PC-3 (cell line): ENCODE measurements at regions not wholly inside any gene's neighbourhood (a gene's known extent, or its start where the extent isn't known, plus 50 kb on each side); places are given as distances from the start of the nearest gene placed in this dataset.

ENCODE experiments used
- ATAC-seq: fragments of 200-7000 bp; cut with Tn5 transposase; 2 replicates; pipeline ENCODE4 v1.9.1; 2020; ENCODE audit warnings: mild to moderate bottlenecking, moderate library complexity
- BruUV-seq: library from RNA; stranded (reverse); fragments of 400-500 nt; replicated peaks from 2 replicates; lab custom pipeline; 2021; lab: Mats Ljungman, UMichigan
- CTCF ChIA-PET: fragments of 300-600 bp; sonication (Branson Sonifier 250); formaldehyde crosslinking; loops from one replicate; lab custom pipeline; 2022; ENCODE audit warnings: antibody characterized with exemption; lab: Charles Lee
- POLR2A ChIA-PET: fragments of 300-600 bp; sonication (Branson Sonifier 250); formaldehyde crosslinking; loops from one replicate; lab custom pipeline; 2022; ENCODE audit warnings: antibody characterized with exemption; ENCODE audit not compliant: unreplicated experiment; lab: Charles Lee
- DNase-seq: peaks from one replicate; pipeline ENCODE4 v3.0.0-alpha.2; 2015
- H2AFZ ChIP-seq: fragments of 300-600 bp; sonication (generic); 2 replicates; pipeline ENCODE4 v1.6.0; 2016; ENCODE audit warnings: antibody characterized with exemption, low read length
- H3F3A ChIP-seq: fragments of 300-600 bp; sonication (generic); one replicate; pipeline ENCODE4 v1.6.0; 2017; ENCODE audit warnings: antibody characterized with exemption, low read length, control low read depth, mild to moderate bottlenecking; ENCODE audit not compliant: unreplicated experiment
- H3K27ac ChIP-seq: fragments of 300-600 bp; sonication (generic); 2 replicates; pipeline ENCODE4 v1.5.1; 2016; ENCODE audit warnings: mild to moderate bottlenecking, low read length
- H3K27me3 ChIP-seq: fragments of 300-600 bp; sonication (generic); 2 replicates; pipeline ENCODE4 v1.6.1; 2016; ENCODE audit warnings: low read length, mixed read lengths
- H3K36me3 ChIP-seq: fragments of 300-600 bp; sonication (generic); 2 replicates; pipeline ENCODE4 v1.6.1; 2016; ENCODE audit warnings: low read depth, mixed run types, low read length, mixed read lengths
- H3K4me1 ChIP-seq: fragments of 300-600 bp; sonication (generic); 2 replicates; pipeline ENCODE4 v1.5.1; 2016; ENCODE audit warnings: low read length; ENCODE audit not compliant: insufficient read depth
- H3K4me2 ChIP-seq: fragments of 300-600 bp; sonication (generic); 2 replicates; pipeline ENCODE4 v1.6.0; 2016; ENCODE audit warnings: low read length
- H3K4me3 ChIP-seq: fragments of 300-600 bp; sonication (generic); 2 replicates; pipeline ENCODE4 v1.5.1; 2016; ENCODE audit warnings: mild to moderate bottlenecking, low read length, mixed read lengths
- H3K79me2 ChIP-seq: fragments of 300-600 bp; sonication (generic); 2 replicates; pipeline ENCODE4 v1.6.1; 2017; ENCODE audit warnings: low read length, mixed read lengths
- H3K9ac ChIP-seq: fragments of 300-600 bp; sonication (generic); 2 replicates; pipeline ENCODE4 v1.6.0; 2016; ENCODE audit warnings: mild to moderate bottlenecking, low read length
- H3K9me2 ChIP-seq: fragments of 300-600 bp; sonication (generic); replicated peaks from 2 replicates; pipeline ENCODE4 v1.6.1; 2016; ENCODE audit warnings: mixed run types, low read length, mixed read lengths
- H3K9me3 ChIP-seq: fragments of 300-600 bp; sonication (generic); 2 replicates; pipeline ENCODE4 v1.6.1; 2016; ENCODE audit warnings: low read length, mixed read lengths
- H4K20me1 ChIP-seq: fragments of 300-600 bp; sonication (generic); 2 replicates; pipeline ENCODE4 v1.6.1; 2016; ENCODE audit warnings: low read length, mixed read lengths
- CTCF ChIP-seq: fragments of 300-600 bp; sonication (generic); conservative IDR thresholded peaks from 2 replicates; pipeline ENCODE4 v1.5.1; 2017; ENCODE audit warnings: antibody characterized with exemption, low read depth, mild to moderate bottlenecking, low read length
- EZH2 ChIP-seq: fragments of 300-600 bp; sonication (generic); IDR thresholded peaks from one replicate; pipeline ENCODE4 v1.6.1; 2017; ENCODE audit warnings: antibody characterized with exemption, mild to moderate bottlenecking, low read length; ENCODE audit not compliant: unreplicated experiment
- EZH2phosphoT487 ChIP-seq: fragments of 300-600 bp; sonication (generic); IDR thresholded peaks from 2 replicates; pipeline ENCODE4 v1.6.1; 2018; ENCODE audit warnings: mild to moderate bottlenecking, antibody characterized with exemption, low read length, borderline replicate concordance
- intact Hi-C: fragments of 100-400 bp; cut with micrococcal nuclease; formaldehyde crosslinking; loops from 2 replicates; pipeline ENCODE4 v1.9.0; 2023

- no peaks in the 10 kb centered on the region for H3K9me3 ChIP-seq
- intact Hi-C loops: no loop called here
- no peaks in the 10 kb centered on the region for H3K36me3 ChIP-seq
- H3K79me2 ChIP-seq: no peaks in the 10 kb centered on the region
- no peak overlapping the region for H3K27ac ChIP-seq
- BruUV-seq: no TSS peak
- DNase-seq (no peak), ATAC-seq (no peak)
- ChIA-PET POLR2A (no interaction called here), CTCF (no interaction called here)
- H3F3A ChIP-seq: no peaks in the 10 kb centered on the region
- TF ChIP-seq EZH2phosphoT487 (no peak), CTCF (no peak), EZH2 (no peak)
- no peak overlapping the region for H2AFZ ChIP-seq
- no peak overlapping the region for H3K9ac ChIP-seq
- H4K20me1 ChIP-seq: no peaks in the 10 kb centered on the region
- peaks cover 15% of the 10 kb centered on the region; the same call in 1 of the 2 replicates for H3K27me3 ChIP-seq
- H3K4me1 ChIP-seq: no peaks in the 10 kb centered on the region
- H3K9me2 ChIP-seq: no peaks in the 10 kb centered on the region
- no peak overlapping the region for H3K4me3 ChIP-seq
- H3K4me2 ChIP-seq: no peak overlapping the region
These were observed 376.5 kb downstream of the HNRNPD start for GRCh38 chr4:81997313-81997712.

- DNase-seq: no peak
- Histone ChIP-seq H3K9me3 (no peaks in the 10 kb centered on the region), H3K4me1 (no peaks in the 10 kb centered on the region), H3K9ac (no peak overlapping the region), H3K36me3 (no peaks in the 10 kb centered on the region), H3K4me2 (no peak overlapping the region), H3K4me3 (no peak overlapping the region), H3F3A (no peaks in the 10 kb centered on the region), H2AFZ (no peak overlapping the region), H3K9me2 (no peaks in the 10 kb centered on the region), H3K79me2 (no peaks in the 10 kb centered on the region), H4K20me1 (no peaks in the 10 kb centered on the region), H3K27ac (no peak overlapping the region), H3K27me3 (peaks cover 29% of the 10 kb centered on the region)
- intact Hi-C loops: no loop called here
- POLR2A ChIA-PET: no interaction called here
- TF ChIP-seq EZH2 (no peak), CTCF (no peak), EZH2phosphoT487 (no peak)
- CTCF ChIA-PET: no interaction called here
- ATAC-seq: no peak
- BruUV-seq: no TSS peak
These were observed 382.9 kb downstream of the HNRNPD start for GRCh38 chr4:81990898-81991297.

GRCh38 chr4:81990211-81990610, 383.6 kb downstream of the HNRNPD start:
- no peak for DNase-seq
- POLR2A ChIA-PET: no interaction called here
- Histone ChIP-seq H3K4me3 (no peak overlapping the region), H3K36me3 (no peaks in the 10 kb centered on the region), H4K20me1 (no peaks in the 10 kb centered on the region), H3K79me2 (no peaks in the 10 kb centered on the region), H3K27me3 (peaks cover 35% of the 10 kb centered on the region), H3K9ac (no peak overlapping the region), H3K4me1 (no peaks in the 10 kb centered on the region), H3F3A (no peaks in the 10 kb centered on the region), H2AFZ (no peak overlapping the region), H3K4me2 (no peak overlapping the region), H3K27ac (no peak overlapping the region), H3K9me3 (no peaks in the 10 kb centered on the region), H3K9me2 (no peaks in the 10 kb centered on the region)
- intact Hi-C loops: no loop called here
- no TSS peak for BruUV-seq
- ATAC-seq: no peak
- TF ChIP-seq CTCF (no peak), EZH2 (no peak), EZH2phosphoT487 (no peak)
- CTCF ChIA-PET: no interaction called here
